ENCODE measurements at regions not wholly inside any gene's neighbourhood (a gene's known extent, or its start where the extent isn't known, plus 50 kb on each side); places are given as distances from the start of the nearest gene placed in this dataset.

- no peak for DNase-seq (ENCODE audit: low spot score)
Observed at GRCh38 chr11:104432981-104433380, 269.0 kb upstream of the PDGFD start.

DNA sequence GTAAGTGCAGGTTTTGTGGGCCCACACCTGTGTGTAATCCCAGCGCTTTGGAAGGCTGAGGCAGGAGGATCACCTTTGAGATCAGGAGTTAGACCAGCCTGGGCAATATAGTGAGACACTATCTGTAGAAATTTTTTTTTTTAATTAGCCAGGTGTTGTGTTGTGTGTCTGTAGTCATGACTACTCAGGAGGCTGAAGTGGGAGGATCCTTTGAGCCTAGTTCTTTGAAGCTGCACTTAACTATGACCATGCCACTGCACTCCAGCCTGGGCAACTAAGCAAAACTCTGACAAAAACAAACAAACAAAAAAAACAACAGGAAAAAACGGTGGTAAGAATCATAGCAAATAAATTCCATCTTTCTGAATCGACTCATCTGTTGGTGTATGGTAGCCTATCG, 268.6 kb upstream of the PDGFD start:
- DNase-seq (ENCODE audit: low spot score), result no peak

DNA sequence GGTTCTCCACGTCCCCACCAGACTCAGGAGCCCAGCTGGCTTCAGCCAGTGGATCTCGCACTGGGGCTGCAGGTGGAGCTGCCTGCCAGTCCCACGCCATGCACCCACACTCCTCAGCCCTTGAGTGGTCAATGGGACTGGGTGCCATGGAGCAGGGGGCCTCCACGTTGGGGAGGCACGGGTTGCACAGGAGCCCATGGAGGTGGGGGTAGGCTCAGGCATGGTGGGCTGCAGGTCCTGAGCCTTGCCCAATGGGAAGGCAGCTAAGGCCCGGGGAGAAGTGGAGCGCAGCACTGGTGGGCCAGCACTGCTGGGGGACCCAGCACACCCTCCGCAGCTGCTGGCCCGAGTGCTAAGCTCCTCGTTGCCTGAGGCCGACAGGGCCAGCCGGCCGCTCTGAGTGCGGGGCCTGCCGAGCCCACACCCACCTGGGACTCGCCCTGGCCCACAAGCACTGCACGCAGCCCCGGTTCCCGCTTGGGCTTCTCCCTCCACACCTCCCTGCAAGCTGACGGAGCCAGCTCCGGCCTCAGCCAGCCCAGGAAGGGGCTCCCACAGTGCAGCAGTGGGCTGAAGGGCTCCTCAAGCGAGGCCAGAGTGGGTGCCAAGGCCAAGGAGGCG, 258.5 kb upstream of the PDGFD start:
- no peak for DNase-seq (ENCODE audit: low spot score)

GRCh38 chr11:104410336-104410735, 246.4 kb upstream of the PDGFD start:
- DNase-seq (ENCODE audit: low spot score), result no peak

- DNase-seq (ENCODE audit: low spot score), result no peak
Observed at GRCh38 chr11:104408630-104409029, 244.7 kb upstream of the PDGFD start.

- no peak for DNase-seq (ENCODE audit: low spot score)
Observed at GRCh38 chr11:104405277-104405676, 241.3 kb upstream of the PDGFD start.

DNA sequence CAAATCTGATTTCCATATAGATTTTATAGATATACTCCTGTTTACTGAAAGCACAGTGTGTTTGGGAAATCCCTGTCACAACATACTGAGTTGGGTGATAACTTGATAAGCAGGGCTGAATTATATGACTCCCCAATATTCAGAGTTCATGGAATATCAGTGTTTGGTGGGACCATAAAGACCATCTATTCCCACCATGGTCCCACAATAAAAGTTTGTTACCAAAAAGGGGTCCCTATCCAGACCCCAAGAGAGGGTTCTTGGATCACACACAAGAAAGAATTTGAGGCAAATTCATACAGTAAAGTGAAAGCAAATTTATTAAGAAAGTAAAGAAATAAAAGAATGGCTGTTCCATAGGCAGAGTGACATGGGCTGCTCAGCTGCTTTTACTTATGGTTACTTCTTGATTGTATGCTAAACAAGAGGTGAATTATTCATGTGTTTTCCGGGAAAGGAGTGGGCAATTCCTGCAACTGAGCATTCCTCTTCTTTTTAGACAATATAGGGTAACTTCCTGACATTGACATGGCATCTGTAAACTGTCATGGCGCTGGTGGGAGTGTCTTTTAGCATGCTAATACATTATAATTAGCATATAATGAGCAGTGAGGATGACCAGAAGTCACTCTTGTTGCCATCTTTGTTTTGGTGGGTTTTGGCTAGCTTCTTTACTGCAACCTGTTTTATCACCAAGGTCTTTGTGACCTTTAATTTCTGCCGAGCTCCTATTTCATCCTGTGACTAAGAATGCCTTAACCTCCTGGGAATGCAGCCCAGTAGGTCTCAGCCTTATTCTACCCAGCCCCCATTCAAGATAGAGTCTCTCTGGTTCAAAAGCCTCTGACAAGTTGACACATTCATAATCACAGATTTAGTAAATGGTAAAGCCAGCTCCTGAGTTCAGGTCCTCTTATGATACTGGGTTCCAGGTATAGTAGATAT, 240.6 kb upstream of the PDGFD start:
- DNase-seq (ENCODE audit: low spot score), result no peak

- no peak for DNase-seq (ENCODE audit: low spot score)
Observed at GRCh38 chr11:104402812-104403521, 239.0 kb upstream of the PDGFD start.

- DNase-seq (ENCODE audit: low spot score), result no peak
Observed at GRCh38 chr11:104394508-104394907, 230.6 kb upstream of the PDGFD start.

GRCh38 chr11:104390651-104391050, 226.7 kb upstream of the PDGFD start:
- no peak for DNase-seq (ENCODE audit: low spot score)

- no peak for DNase-seq (ENCODE audit: low spot score)
Observed at GRCh38 chr11:104385884-104386283, 221.9 kb upstream of the PDGFD start.

GRCh38 chr11:104380358-104380757, 216.4 kb upstream of the PDGFD start:
- no peak for DNase-seq (ENCODE audit: low spot score)

- no peak for DNase-seq (ENCODE audit: low spot score)
Observed at GRCh38 chr11:104372111-104372510, 208.2 kb upstream of the PDGFD start.

DNA sequence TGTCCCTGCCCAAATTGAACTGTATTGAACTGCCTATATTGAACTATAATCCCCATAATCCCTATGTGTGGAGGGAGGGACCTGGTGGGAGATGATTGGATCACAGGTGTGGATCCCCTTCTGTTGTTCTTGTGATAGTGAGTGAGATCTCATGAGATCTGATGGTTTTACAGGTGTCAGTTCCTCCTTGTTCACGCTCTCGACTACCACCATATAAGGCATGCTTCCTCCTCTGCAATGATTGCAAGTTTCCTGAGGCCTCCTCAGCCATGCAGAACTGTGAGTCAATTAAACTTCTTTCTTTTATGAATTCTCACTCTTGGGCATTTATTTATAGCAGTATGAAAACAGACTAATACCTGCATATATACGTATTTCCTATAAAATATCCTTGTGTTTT, 206.5 kb upstream of the PDGFD start:
- DNase-seq (ENCODE audit: low spot score), result no peak

GRCh38 chr11:104369761-104370160, 205.8 kb upstream of the PDGFD start:
- DNase-seq (ENCODE audit: low spot score), result no peak

GRCh38 chr11:104366321-104366734, 202.4 kb upstream of the PDGFD start:
- no peak for DNase-seq (ENCODE audit: low spot score)

DNA sequence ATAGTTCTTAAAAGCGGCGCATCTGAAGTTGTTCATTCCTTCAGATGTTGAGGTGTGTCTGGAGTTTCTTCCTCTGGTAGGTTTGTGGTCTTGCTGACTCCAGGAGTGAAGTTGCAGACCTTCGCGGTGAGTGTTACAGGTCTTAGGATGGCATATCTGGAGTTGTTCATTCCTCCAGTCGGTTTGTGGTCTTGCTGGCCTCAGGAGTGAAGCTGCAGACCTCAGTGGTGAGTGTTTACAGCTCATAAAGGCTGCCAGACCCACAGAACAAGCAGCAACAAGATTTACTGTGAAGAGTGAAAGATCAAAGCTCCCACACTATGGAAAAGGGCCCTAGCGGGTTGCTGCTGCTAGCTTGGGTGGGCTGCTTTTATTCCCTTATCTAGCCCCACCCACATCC, 201.7 kb upstream of the PDGFD start:
- no peak for DNase-seq (ENCODE audit: low spot score)

- no peak for DNase-seq (ENCODE audit: low spot score)
Observed at GRCh38 chr11:104361975-104362374, 198.0 kb upstream of the PDGFD start.

GRCh38 chr11:104352036-104352435, 188.1 kb upstream of the PDGFD start:
- DNase-seq (ENCODE audit: low spot score), result no peak

- DNase-seq (ENCODE audit: low spot score), result no peak
Observed at GRCh38 chr11:104343578-104343977, 179.6 kb upstream of the PDGFD start.

- DNase-seq (ENCODE audit: low spot score), result no peak
Observed at GRCh38 chr11:104340590-104340989, 176.6 kb upstream of the PDGFD start.

DNA sequence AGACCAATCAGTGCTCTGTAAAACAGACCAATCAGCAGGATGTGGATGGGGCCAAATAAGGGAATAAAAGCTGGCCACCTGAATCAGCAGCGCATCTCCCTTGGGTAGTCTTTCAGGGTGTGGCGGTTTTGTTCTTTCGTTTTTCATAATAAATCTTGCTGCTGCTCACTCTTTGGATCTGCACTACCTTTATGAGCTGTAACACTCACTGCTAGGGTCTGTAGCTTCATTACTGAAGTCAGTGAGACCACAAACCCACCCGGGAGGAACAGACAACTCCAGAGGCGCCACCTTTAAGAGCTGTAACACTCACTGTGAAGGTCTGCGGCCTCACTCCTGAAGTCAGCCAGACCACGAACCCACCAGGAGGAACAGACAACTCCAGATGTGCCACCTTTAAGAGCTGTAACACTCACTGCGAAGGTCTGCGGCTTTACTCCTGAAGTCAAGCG, 175.5 kb upstream of the PDGFD start:
- DNase-seq (ENCODE audit: low spot score), result no peak

DNA sequence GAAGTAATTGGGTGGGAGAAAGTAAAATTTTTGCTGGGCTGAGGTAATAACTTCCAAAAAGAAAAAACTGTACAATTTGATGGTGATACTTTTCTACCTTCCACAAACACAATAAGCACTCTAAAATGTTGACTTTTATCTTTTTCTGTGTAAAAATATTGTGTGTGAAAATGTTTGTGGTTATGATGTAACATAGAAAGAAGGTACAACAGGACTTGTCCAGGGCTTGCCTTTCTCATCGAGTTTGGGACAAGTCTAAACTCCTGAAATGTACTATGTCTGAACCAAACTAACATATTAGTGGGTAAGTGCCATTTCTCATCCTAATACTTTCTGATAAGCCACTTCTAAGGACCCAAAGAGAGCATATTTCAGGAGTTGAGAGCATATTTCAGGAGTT, 174.2 kb upstream of the PDGFD start:
- DNase-seq (ENCODE audit: low spot score), result peak; percentile 7
